GM23338 (cell line): ENCODE measurements at regions not wholly inside any gene's neighbourhood (a gene's known extent, or its start where the extent isn't known, plus 50 kb on each side); places are given as distances from the start of the nearest gene placed in this dataset.

Source experiments
- ATAC-seq: fragments of 200-7000 bp; cut with Tn5 transposase; 3 replicates; pipeline ENCODE4 v1.9.1; 2020
- DNase-seq: peaks from one replicate; pipeline ENCODE4 v3.0.0-alpha.2; 2015; ENCODE audit warnings: low spot score
- H2AFZ ChIP-seq: fragments of 200-600 bp; sonication (generic); 2 replicates; pipeline ENCODE4 v1.8.0; 2016; ENCODE audit warnings: antibody characterized with exemption, mild to moderate bottlenecking, moderate library complexity
- H3F3A ChIP-seq: fragments of 200-600 bp; sonication (generic); replicated peaks from 2 replicates; pipeline ENCODE4 v1.8.0; 2017; ENCODE audit warnings: antibody characterized with exemption, mixed run types, low read depth
- H3K27ac ChIP-seq: fragments of 200-600 bp; sonication (generic); 2 replicates; pipeline ENCODE4 v1.6.1; 2016; ENCODE audit warnings: low read depth
- H3K27me3 ChIP-seq: fragments of 200-600 bp; sonication (generic); 2 replicates; pipeline ENCODE4 v1.8.0; 2016; ENCODE audit warnings: mild to moderate bottlenecking, mixed run types, moderate library complexity; ENCODE audit not compliant: insufficient read depth
- H3K36me3 ChIP-seq: fragments of 200-600 bp; sonication (generic); 2 replicates; pipeline ENCODE4 v1.8.0; 2016; ENCODE audit warnings: mild to moderate bottlenecking; ENCODE audit not compliant: insufficient read depth
- H3K4me1 ChIP-seq: fragments of 200-600 bp; sonication (generic); 2 replicates; pipeline ENCODE4 v1.8.0; 2016; ENCODE audit warnings: mild to moderate bottlenecking, moderate library complexity; ENCODE audit not compliant: insufficient read depth
- H3K4me2 ChIP-seq: fragments of 200-600 bp; sonication (generic); 2 replicates; pipeline ENCODE4 v1.7.1; 2017; ENCODE audit warnings: mixed run types
- H3K4me3 ChIP-seq: fragments of 200-600 bp; sonication (generic); 2 replicates; pipeline ENCODE4 v1.6.1; 2016; ENCODE audit warnings: mixed run types
- H3K79me2 ChIP-seq: fragments of 200-600 bp; sonication (generic); replicated peaks from 2 replicates; pipeline ENCODE4 v1.8.0; 2017; ENCODE audit warnings: mild to moderate bottlenecking; ENCODE audit not compliant: insufficient read depth
- H3K9me2 ChIP-seq: fragments of 200-600 bp; sonication (generic); 2 replicates; pipeline ENCODE4 v1.8.0; 2017; ENCODE audit not compliant: insufficient read depth
- H4K20me1 ChIP-seq: fragments of 200-600 bp; sonication (generic); replicated peaks from 2 replicates; pipeline ENCODE4 v1.8.0; 2017; ENCODE audit warnings: mild to moderate bottlenecking; ENCODE audit not compliant: insufficient read depth
- H3K27ac Mint-ChIP-seq: 2 replicates; pipeline ENCODE4 v1.8.0; 2020; ENCODE audit warnings: inconsistent platforms, mild to moderate bottlenecking, moderate library complexity, mixed read lengths
- H3K27me3 Mint-ChIP-seq: 3 replicates; pipeline ENCODE4 v1.8.0; 2022; ENCODE audit warnings: low read depth, mild to moderate bottlenecking, moderate library complexity, mixed read lengths, inconsistent platforms; ENCODE audit not compliant: insufficient read depth, poor library complexity
- H3K36me3 Mint-ChIP-seq: 3 replicates; pipeline ENCODE4 v1.8.0; 2021; ENCODE audit warnings: low read depth, mild to moderate bottlenecking, inconsistent platforms, moderate library complexity, mixed read lengths
- H3K4me1 Mint-ChIP-seq: 3 replicates; pipeline ENCODE4 v1.8.0; 2020; ENCODE audit warnings: mild to moderate bottlenecking, inconsistent platforms, mixed read lengths
- H3K4me3 Mint-ChIP-seq: 3 replicates; pipeline ENCODE4 v1.8.0; 2021; ENCODE audit warnings: moderate library complexity, mild to moderate bottlenecking, inconsistent platforms, mixed read lengths
- H3K9me3 Mint-ChIP-seq: 3 replicates; pipeline ENCODE4 v1.8.0; 2020; ENCODE audit warnings: moderate library complexity, mild to moderate bottlenecking, inconsistent platforms, mixed read lengths
- CREB1 ChIP-seq: fragments of 250-450 bp; sonication (Bioruptor Pico); IDR thresholded peaks from 2 replicates; pipeline ENCODE4 v1.5.0; 2020; ENCODE audit warnings: low read depth, mild to moderate bottlenecking, moderate library complexity
- CTCF ChIP-seq, 2 experiments: fragments of 200-600 bp in 1 of 2; sonication (generic) in 1 of 2; conservative IDR thresholded peaks; 2 replicates each; pipeline versions ENCODE4 v1.5.1 to v1.6.1; 2016 to 2017; ENCODE audit warnings: antibody characterized with exemption in 2 of 2, low read depth in 2 of 2, mild to moderate bottlenecking in 2 of 2, moderate library complexity in 1 of 2
- EZH2phosphoT487 ChIP-seq: fragments of 200-600 bp; sonication (generic); IDR thresholded peaks from one replicate; pipeline ENCODE4 v1.8.1; 2018; ENCODE audit warnings: antibody characterized with exemption; ENCODE audit not compliant: unreplicated experiment
- JUNB ChIP-seq: IDR thresholded peaks from one replicate; pipeline ENCODE4 v1.6.1; 2016; ENCODE audit warnings: antibody characterized with exemption; ENCODE audit not compliant: unreplicated experiment
- NANOG ChIP-seq: IDR thresholded peaks from 2 replicates; pipeline ENCODE4 v1.6.1; 2016; ENCODE audit warnings: antibody characterized with exemption, borderline replicate concordance
- POLR2AphosphoS5 ChIP-seq: IDR thresholded peaks from 2 replicates; pipeline ENCODE4 v1.6.1; 2016; ENCODE audit warnings: antibody characterized with exemption, low read depth
- ZNF114 ChIP-seq: fragments of 250-450 bp; sonication (Bioruptor Pico); IDR thresholded peaks from 2 replicates; pipeline ENCODE4 v1.5.0; 2020; ENCODE audit warnings: mild to moderate bottlenecking, moderate library complexity
- ZNF331 ChIP-seq: fragments of 250-450 bp; sonication (Bioruptor Pico); IDR thresholded peaks from 2 replicates; pipeline ENCODE4 v1.5.0; 2020; ENCODE audit warnings: low read depth, mild to moderate bottlenecking, moderate library complexity
- TF ChIP-seq, protein P1 (sequence below): fragments of 250-450 bp; sonication (Bioruptor Pico); IDR thresholded peaks from 2 replicates; pipeline ENCODE4 v1.5.0; 2020; ENCODE audit warnings: mild to moderate bottlenecking, moderate library complexity
- TF ChIP-seq, protein P2 (sequence below): IDR thresholded peaks from 2 replicates; pipeline ENCODE4 v1.6.1; 2016; ENCODE audit warnings: antibody characterized with exemption

GRCh38 chr13:50526661-50527071, 316.8 kb downstream of the DLEU7 start (continued):
- TF ChIP-seq ZNF331 (CRISPR knock-in tag) (no peak), CTCF (conservative IDR thresholded peaks at IDR 0.05; ENCODE audit: low read depth in 2 of 2) (no peak), ZNF114 (CRISPR knock-in tag) (no peak)

DNA sequence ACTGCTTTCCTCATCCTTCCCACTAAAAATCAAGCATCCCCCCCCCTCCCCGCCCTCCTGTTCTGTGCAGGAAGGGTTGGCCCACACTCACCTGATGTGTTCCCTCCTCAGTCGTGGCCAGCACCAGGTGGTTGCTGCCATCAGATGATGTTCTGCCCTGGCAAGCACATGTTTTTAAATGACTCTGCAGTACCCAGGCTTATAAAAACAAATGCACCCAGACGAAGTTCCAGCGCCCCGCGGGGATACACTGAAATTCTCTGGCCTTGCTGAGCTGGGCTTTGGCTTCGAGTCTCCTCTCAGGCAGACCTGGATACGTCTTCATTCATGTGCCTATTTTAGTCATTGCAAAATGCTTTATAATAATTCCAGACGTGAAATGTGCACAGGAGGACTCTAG, 316.3 kb downstream of the DLEU7 start:
- Histone ChIP-seq H2AFZ (no peak overlapping the region), H3K9me2 (peaks cover 6% of the 10 kb centered on the region; the same call in 1 of the 2 replicates), H3K36me3 (no peaks in the 10 kb centered on the region), H3K79me2 (no peaks in the 10 kb centered on the region), H3K27ac (no peak overlapping the region), H3K4me2 (no peak overlapping the region), H3K4me1 (no peaks in the 10 kb centered on the region; the same call in 1 of the 2 replicates), H3K4me3 (no peak overlapping the region), H3K27me3 (no peaks in the 10 kb centered on the region), H4K20me1 (no peaks in the 10 kb centered on the region), H3F3A (no peaks in the 10 kb centered on the region)
- Mint-ChIP-seq H3K4me1 (peaks cover 31% of the 10 kb centered on the region), H3K36me3 (no peaks in the 10 kb centered on the region), H3K27ac (no peak overlapping the region), H3K27me3 (peaks cover 12% of the 10 kb centered on the region), H3K9me3 (no peaks in the 10 kb centered on the region), H3K4me3 (no peak overlapping the region)
- ATAC-seq (no peak), DNase-seq (no peak)
- TF ChIP-seq NANOG (no peak), ZNF331 (CRISPR knock-in tag) (no peak), JUNB (no peak), EZH2phosphoT487 (no peak), ZNF114 (CRISPR knock-in tag) (no peak), CTCF (conservative IDR thresholded peaks at IDR 0.05; ENCODE audit: low read depth in 2 of 2) (no peak), CREB1 (CRISPR knock-in tag) (no peak), POLR2AphosphoS5 (no peak)
- TF ChIP-seq, protein P1, sequence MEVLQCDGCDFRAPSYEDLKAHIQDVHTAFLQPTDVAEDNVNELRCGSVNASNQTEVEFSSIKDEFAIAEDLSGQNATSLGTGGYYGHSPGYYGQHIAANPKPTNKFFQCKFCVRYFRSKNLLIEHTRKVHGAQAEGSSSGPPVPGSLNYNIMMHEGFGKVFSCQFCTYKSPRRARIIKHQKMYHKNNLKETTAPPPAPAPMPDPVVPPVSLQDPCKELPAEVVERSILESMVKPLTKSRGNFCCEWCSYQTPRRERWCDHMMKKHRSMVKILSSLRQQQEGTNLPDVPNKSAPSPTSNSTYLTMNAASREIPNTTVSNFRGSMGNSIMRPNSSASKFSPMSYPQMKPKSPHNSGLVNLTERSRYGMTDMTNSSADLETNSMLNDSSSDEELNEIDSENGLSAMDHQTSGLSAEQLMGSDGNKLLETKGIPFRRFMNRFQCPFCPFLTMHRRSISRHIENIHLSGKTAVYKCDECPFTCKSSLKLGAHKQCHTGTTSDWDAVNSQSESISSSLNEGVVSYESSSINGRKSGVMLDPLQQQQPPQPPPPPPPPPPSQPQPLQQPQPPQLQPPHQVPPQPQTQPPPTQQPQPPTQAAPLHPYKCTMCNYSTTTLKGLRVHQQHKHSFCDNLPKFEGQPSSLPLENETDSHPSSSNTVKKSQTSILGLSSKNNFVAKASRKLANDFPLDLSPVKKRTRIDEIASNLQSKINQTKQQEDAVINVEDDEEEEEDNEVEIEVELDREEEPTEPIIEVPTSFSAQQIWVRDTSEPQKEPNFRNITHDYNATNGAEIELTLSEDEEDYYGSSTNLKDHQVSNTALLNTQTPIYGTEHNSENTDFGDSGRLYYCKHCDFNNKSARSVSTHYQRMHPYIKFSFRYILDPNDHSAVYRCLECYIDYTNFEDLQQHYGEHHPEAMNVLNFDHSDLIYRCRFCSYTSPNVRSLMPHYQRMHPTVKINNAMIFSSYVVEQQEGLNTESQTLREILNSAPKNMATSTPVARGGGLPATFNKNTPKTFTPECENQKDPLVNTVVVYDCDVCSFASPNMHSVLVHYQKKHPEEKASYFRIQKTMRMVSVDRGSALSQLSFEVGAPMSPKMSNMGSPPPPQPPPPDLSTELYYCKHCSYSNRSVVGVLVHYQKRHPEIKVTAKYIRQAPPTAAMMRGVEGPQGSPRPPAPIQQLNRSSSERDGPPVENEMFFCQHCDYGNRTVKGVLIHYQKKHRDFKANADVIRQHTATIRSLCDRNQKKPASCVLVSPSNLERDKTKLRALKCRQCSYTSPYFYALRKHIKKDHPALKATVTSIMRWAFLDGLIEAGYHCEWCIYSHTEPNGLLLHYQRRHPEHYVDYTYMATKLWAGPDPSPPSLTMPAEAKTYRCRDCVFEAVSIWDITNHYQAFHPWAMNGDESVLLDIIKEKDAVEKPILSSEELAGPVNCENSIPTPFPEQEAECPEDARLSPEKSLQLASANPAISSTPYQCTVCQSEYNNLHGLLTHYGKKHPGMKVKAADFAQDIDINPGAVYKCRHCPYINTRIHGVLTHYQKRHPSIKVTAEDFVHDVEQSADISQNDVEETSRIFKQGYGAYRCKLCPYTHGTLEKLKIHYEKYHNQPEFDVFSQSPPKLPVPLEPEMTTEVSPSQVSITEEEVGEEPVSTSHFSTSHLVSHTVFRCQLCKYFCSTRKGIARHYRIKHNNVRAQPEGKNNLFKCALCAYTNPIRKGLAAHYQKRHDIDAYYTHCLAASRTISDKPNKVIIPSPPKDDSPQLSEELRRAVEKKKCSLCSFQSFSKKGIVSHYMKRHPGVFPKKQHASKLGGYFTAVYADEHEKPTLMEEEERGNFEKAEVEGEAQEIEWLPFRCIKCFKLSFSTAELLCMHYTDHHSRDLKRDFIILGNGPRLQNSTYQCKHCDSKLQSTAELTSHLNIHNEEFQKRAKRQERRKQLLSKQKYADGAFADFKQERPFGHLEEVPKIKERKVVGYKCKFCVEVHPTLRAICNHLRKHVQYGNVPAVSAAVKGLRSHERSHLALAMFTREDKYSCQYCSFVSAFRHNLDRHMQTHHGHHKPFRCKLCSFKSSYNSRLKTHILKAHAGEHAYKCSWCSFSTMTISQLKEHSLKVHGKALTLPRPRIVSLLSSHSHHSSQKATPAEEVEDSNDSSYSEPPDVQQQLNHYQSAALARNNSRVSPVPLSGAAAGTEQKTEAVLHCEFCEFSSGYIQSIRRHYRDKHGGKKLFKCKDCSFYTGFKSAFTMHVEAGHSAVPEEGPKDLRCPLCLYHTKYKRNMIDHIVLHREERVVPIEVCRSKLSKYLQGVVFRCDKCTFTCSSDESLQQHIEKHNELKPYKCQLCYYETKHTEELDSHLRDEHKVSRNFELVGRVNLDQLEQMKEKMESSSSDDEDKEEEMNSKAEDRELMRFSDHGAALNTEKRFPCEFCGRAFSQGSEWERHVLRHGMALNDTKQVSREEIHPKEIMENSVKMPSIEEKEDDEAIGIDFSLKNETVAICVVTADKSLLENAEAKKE (CRISPR knock-in tag), result no peak
- TF ChIP-seq, protein P2, sequence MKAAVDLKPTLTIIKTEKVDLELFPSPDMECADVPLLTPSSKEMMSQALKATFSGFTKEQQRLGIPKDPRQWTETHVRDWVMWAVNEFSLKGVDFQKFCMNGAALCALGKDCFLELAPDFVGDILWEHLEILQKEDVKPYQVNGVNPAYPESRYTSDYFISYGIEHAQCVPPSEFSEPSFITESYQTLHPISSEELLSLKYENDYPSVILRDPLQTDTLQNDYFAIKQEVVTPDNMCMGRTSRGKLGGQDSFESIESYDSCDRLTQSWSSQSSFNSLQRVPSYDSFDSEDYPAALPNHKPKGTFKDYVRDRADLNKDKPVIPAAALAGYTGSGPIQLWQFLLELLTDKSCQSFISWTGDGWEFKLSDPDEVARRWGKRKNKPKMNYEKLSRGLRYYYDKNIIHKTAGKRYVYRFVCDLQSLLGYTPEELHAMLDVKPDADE, result no peak
